ENCODE measurements at regions not wholly inside any gene's neighbourhood (a gene's known extent, or its start where the extent isn't known, plus 50 kb on each side); places are given as distances from the start of the nearest gene placed in this dataset.
"Not testable (repeated sequence)": the region's sequence is repeated elsewhere in the genome, so short reads cannot be mapped to it uniquely, and the experiment has no call there.

DNA sequence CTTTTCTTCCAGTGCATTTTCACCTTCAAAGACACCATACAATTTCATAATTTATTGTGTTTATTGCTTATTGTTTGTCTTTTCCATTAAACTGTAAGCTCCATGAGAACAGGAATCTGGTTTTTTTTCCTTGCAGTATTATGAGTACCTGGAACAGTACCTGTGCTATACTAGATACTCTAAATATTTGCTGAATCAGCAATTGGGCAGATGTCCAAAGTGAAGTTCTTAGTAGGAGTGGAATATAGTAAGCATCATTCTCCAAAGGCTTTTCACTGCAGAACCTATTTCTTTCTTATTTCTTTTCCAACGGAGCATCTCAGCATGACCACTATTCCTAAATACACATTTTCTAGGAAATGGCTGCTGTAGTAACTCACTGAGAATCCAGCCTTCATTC is 269.0 kb upstream of the CCL2 start:
- in situ Hi-C loops (cut with MboI; ENCODE audit: low sequenced_read_pairs) = no loop called here

DNA sequence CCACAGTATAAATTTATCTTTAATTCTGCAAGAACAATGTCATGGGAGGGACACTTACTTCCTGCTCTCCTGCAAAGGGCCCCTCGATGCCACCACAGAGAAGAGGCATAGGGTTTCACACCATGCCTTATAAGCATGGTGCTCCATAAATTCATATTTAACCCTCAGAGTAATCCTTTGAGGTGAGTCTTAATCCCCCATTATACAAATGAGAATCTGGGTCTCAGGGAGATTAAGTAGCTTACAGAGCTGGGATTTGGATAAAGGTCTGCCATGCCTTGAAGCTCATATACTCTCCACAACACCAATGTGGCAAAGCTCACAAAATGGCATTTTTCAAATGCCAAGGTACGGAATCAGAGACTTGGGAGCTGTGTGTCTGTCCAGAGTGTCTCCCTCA is 268.5 kb upstream of the CCL2 start:
- in situ Hi-C loops (cut with MboI; ENCODE audit: low sequenced_read_pairs) = no loop called here

DNA sequence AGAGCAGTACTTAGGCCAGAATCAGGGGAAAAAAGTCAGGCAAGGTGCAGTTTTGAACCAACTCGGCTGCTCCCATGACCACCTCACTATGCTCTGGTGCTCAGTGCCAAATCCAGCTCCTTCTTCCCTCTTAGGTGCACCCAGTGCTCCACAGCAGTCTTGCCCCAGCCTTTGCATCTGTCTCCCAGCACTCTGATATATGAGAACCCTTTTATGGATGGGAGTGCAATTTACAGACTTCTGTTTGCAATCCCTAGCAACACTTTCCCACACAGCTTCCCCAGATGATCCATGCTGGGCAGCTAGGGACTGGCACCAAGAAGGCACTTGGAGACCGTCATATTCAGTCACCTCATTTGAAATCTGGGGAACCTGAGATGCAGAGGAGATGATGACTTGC is 267.9 kb upstream of the CCL2 start:
- in situ Hi-C loops (cut with MboI; ENCODE audit: low sequenced_read_pairs) = no loop called here

DNA sequence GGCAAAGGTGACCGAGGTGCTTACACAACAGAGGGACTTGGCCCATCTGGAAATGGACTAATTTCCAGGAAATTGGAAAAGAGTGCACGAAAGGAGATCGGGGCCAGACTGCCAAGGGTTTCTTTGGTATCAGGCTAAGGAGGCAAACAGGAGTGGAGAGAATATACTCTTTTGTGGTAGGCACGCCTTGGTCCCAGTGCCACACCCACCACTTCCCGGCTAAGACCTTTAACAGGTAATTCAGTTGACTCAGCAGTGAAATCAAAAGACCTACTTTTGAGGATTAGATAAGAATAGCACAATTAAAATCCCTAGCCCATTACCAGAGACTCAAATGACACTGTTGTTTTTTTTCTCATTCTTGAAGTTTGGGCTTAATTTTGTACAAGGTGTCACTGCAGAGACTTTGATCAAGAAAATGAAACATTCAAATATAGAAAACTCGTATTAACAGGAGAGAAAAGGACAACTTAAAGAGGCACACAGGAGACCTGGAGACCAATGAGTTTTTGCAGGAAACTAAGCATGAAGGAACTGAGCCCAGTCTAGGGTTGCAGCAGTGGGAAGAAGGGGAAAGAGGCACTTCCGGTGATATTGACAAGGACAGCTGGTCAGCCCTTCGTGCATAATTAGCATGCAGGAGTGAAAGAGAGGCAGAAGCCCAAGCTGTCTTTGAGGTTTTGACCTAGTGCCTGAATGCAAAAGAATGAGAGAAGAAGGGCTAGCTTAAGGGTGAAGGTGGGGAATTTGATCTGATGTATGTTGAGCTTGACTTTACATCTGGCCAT is 265.5 kb upstream of the CCL2 start:
- in situ Hi-C loops (cut with MboI; ENCODE audit: low sequenced_read_pairs) = no loop called here

DNA sequence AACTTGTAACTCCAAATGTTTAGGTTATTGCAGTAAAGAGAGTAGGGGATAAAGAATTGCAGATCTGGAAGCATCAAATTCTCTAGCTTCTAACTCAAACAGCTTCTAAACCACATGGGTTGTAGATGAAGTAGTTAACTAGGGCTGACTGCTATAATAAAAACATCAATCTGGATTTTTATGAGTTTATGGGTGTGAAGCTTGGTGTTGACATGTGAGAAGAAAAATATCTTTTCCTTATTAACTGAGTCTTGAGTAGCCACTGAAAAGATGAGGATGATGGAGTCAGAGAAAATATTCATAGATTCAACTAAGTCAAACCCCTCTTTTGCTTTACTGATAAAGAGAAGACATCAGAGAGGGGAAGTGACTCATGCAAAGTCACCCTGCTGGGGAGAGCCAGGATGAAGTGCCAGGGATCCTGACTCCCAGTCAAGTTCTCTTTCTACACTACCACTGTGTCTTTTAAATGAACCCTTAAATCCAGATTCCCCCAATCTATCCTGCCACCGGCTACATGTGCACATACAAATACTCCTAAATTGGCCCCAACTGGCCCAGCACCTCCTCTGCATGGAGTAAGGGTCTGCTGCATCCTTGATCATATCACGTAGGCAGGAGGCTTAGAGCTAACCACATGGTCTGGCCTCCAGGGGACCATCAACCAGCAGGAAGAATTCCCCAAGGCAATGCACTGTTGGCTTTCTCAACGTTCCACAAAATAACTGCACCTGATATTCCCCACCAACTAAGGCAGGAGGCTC is 264.0 kb upstream of the CCL2 start:
- in situ Hi-C loops (cut with MboI; ENCODE audit: low sequenced_read_pairs) = no loop called here

DNA sequence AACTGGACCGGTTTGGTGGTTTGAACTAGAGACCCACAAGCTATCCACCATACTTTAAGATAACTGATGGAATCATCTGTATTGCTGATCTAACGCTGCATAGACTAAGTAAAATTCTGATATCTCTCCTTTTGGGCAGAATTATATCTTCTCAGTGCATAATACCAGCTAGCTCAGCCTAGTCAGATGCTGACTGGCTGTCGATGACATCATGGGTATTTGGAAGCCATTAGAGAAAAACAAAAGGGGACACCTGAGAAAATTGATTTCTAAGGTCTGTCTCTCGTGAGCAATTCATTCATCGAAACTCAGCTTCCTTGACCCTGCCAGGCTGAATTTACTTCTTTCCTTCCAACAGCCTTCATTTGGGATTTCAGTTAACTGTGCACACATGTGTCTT is 263.0 kb upstream of the CCL2 start:
- in situ Hi-C loops (cut with MboI; ENCODE audit: low sequenced_read_pairs) = no loop called here

DNA sequence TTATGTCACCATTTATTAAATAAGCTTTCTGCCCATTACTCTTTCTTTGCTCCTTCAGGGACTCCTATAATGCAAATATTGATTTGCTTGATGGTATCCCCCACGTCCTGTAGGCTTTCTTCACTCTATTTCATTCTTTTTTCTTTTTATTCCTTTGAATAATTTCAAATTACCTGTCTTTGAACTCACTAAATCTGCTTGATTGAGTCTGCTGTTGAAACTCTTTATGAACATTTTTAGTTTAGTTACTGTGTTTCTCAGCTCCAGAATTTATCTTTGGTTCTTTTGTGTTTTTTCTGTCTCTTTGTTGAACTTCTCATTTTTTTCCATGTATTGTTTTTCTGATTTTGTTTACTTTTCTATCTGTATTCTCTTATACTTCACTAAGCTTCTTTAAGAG is 254.4 kb upstream of the CCL2 start:
- in situ Hi-C loops (cut with MboI; ENCODE audit: low sequenced_read_pairs) = no loop called here

DNA sequence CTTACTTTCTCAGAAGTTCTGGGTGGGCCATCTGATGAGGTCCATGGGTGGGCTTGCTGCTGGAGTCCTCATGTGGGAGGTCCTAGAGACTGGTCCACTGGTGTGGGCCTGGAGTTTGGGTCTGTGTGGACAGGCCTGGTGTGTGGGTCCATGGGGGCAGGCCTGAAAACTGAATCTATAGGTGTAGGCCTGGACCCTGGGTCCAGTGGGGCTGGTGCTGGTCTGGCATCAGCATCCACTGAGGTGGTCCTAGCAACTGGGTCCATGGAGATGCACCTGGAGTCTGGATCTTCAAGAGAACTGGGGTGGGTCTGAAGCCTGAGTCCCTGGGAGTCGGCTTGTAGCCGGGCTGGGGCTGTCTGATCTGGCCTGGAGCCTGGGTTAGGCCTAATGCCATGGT is 253.8 kb upstream of the CCL2 start:
- in situ Hi-C loops (cut with MboI; ENCODE audit: low sequenced_read_pairs) = no loop called here

DNA sequence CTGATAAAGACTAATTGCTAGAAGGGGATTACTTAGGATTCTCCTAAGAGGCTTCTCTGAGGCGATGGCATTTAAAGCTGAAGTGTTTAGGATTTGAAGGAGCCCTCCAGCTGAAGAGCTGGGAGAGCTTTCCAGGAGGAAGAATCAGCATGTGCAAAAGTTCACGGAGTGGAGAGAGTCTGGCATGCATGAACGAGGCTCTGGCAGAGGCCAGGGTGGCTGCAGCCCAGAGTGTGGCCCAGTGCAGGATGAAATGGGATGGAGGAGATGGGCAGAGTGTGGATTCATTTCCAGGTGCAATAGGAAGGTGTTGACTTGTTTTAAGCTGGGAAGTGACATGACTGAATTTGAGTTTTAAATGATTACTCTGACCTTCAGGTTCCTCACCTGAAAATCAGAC is 249.0 kb upstream of the CCL2 start:
- in situ Hi-C loops (cut with MboI; ENCODE audit: low sequenced_read_pairs) = no loop called here

DNA sequence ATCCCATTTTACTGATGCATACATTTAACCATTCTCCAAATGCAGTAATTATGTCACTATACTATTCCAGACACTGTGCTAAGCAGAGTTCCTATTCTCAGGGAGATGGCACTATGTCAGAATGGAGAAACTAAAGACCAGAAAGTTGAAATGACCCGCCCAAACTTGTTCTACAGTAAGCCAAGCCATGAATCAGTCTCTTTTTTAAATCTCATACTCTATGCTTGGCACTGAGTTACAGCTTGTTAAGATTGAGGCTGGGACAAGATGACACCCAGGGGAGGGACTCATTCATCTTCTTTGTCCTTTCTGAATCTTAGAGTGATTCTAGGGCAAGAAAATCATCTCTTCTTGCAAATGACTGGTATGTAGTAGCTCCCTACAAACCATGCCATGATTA is 247.0 kb upstream of the CCL2 start:
- in situ Hi-C loops (cut with MboI; ENCODE audit: low sequenced_read_pairs) = no loop called here

DNA sequence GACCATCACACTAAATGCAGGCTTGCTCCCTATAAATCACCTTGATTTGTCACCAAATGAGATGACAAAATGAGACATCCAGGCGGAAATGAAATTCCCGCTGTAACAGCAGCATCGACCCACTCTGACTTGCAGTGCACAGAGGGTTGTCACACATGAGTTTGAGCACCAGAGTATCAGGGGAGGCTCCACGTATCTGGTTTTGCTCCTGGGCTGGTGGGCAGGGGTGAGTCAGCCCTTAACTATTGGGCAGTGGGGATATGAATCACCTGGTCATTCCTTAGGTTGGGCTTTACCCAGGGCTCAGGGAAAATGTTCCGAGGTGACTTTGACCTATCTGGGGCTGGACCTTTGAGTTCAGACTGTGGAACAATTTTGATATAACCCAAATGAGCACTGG is 245.2 kb upstream of the CCL2 start:
- in situ Hi-C loops (cut with MboI; ENCODE audit: low sequenced_read_pairs) = no loop called here

DNA sequence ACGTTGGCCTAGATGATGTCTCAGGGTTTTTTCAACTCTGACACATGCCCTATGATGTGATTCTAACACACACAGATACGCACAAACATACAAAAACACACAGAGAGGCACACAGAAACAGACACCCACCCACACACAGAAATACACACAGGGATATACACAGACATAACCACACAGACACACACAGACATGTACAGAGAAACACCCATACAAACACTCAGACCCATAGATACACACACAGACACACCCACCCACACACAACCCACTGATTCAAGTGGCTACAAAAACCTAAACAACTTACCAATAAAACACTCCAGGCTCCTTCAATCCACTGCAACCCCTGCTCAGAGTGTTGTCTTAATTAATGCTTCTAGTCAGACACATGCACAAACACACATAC is 244.6 kb upstream of the CCL2 start:
- in situ Hi-C loops (cut with MboI; ENCODE audit: low sequenced_read_pairs) = no loop called here

DNA sequence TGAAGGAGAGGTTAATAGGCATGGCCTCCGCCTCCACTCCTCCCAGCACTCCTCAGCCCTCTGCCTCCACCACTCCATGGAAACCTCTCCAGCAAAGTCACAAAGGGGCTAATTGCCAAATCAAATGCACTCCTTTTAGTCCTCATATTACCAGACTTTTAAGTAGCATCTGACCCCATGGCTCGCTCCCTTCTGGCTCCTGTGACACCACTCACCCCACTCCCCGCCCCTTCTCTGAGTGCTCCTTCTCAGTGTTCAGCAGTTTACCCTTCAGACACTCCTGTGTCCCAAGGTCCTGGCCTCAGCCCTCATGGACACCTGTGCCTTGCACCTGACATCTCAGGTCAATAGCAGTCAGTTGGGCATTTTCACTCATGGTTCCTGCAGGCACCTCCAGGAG is 243.5 kb upstream of the CCL2 start:
- in situ Hi-C loops (cut with MboI; ENCODE audit: low sequenced_read_pairs) = no loop called here

DNA sequence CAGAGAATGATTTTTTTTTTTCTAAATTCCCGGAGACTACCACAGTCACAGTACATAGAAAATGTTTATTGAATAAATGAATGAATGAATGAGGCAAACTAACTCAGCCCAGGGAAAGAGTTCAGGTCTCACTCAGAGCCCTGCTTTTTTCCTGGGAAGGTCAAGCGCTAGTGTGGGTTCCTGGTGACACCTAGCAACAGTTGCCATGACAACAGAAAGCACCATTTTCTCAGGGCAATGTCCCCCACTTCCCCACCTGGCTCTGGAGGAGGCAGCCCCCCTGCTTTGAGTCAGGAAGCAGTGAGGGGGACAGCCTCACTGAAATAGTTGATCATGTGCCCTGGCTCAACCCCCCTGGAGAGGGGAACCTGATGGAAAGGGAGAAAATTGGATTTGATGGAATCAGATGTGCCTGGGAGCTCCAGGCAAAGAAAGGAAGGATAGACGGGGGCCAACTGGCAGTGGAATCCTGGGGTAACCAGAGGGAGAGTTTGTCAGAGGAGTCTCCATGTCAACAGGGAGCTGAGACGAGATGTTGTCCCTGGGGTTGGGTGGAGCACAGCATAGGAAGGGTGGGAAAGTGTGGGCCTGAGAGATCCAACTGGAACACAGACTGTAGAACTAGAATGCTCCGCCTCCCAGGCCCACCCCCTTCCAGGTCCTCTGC is 242.2 kb upstream of the CCL2 start:
- in situ Hi-C loops (cut with MboI; ENCODE audit: low sequenced_read_pairs) = no loop called here

DNA sequence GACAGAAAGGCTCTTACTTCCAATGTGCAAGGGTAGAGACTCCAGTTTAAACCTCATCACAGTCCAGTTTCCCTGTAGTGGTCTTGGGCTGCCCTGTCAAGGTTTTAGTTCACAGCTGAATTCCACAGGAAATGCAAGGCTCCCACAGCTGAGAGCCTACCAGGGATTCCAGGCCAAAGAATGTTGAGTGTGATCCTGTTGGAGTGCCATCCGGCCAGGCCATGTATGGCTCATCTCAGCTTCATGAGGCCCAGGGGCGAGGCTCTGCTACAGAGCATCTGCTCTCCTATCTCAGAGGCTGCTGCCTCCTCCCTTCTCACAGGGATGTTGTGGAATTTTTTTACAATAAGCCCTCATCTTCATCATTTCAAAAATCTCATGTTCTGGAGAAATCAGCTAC is 239.8 kb upstream of the CCL2 start:
- in situ Hi-C loops (cut with MboI; ENCODE audit: low sequenced_read_pairs) = no loop called here

DNA sequence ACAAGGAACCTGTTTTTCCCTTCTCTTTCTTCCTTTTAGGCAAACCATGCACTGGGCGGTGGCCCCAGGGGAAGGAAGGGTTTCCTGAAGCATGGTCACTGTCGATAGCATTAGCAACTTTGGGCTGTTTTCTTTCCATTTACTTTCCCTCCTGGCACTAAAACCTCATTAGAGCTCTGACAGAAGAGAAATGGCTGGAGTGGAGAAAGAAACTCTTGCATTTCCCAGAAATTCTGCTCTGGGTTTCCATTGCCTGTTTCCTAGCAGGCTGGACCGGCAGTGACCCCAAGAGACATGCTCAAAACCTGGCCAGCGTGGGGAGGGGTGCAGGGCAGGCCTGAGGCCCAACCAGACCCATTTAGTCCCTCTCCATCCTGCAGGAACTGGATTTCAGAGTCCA is 230.7 kb upstream of the CCL2 start:
- in situ Hi-C loops (cut with MboI; ENCODE audit: low sequenced_read_pairs) = no loop called here

DNA sequence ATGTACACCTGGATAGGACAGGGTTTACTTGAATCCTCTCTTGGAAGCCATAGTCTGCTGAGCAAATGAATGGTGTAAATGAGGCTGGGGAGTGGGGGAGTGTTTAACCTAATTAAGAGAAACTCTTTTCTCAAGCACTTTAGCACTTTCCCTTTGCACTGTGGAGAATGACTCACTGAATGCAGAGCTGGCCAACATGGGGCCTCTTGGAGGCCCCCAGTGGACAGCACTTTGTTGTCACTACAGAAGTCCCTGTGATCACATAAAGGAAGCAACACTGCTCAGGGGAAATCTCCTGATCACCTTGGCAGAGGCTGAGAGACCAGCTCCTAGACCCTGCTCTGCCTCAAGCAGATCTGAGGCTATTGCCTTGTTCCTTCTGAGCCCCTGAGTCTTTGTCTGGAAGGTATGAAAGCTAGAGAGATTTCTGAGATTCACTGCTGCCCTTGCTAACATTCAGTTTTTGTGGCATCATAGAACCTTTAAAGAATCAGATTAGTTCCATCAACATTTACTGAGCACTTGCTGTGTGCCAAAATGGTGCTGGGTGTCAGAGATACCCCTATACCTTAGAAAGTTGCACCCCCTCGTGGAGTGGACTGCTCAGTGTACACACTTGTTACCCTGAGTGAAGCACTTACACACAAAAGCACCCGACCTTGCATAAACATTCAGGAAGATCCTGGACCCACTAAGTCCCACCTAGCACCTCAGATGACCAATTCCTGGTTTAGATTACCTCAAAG is 230.1 kb upstream of the CCL2 start:
- in situ Hi-C loops (cut with MboI; ENCODE audit: low sequenced_read_pairs) = no loop called here

DNA sequence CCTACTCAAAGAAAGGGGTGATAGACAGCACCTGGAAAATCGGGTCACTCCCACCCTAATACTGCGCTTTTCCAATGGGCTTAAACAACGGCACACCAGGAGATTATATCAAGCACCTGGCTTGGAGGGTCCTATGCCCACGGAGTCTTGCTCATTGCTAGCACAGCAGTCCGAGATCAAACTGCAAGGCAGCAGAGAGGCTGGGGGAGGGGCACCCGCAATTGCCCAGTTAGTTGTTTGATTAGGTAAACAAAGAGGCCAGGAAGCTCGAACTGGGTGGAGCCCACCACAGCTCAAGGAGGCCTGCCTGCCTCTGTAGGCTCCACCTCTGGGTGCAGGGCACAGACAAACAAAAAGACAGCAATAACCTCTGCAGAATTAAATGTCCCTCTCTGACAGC is 224.5 kb upstream of the CCL2 start:
- in situ Hi-C loops (cut with MboI; ENCODE audit: low sequenced_read_pairs) = not testable (repeated sequence)

DNA sequence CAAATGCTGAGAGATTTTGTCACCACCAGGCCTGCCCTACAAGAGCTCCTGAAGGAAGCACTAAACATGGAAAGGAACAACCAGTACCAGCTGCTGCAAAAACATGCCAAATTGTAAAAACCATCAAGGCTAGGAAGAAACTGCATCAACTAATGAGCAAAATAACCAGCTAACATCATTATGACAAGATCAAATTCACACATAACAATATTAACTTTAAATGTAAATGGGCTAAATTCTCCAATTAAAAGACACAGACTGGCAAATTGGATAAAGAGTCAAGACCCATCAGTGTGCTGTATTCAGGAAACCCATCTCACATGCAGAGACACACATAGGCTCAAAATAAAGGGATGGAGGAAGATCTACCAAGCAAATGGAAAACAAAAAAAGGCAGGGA is 222.8 kb upstream of the CCL2 start:
- in situ Hi-C loops (cut with MboI; ENCODE audit: low sequenced_read_pairs) = not testable (repeated sequence)

DNA sequence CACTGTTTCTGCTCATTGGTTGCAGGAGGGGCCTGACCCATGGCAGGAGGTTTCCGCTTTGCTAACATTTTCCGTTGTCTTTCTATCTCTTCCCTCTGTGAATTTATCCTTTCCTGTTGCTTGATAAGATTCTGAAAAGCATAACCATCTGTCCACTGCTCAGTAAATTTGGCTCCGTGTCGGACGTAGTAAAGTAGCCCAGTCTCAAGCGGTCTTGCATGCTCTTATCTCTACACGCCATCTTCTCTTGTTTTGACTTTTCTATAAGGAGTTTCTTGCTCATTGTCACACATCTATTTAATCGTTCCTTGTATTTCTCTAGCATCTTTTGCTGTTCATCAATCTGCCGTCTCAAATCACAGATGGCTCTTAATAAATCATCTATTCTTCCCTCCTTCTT is 216.3 kb upstream of the CCL2 start:
- in situ Hi-C loops (cut with MboI; ENCODE audit: low sequenced_read_pairs) = not testable (repeated sequence)

DNA sequence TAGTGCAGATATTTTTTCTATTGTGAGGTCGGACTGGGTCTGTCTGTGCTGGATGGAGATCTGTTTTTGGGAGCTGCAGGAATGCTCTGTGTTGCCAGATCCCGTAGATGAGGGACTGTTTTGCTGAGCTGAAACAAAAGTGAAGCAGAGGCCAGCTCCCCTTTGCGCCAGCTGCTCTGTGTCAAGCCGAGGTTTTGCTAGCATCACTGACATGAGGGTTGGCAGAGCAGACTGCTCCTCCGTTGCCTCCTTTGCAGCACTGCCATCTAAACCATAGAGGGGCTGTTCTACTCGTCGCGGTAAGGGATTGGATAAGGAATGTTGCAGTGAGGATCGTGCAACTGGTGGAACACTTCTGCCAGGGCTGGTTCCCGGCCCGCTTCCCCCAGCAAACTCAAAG is 215.9 kb upstream of the CCL2 start:
- in situ Hi-C loops (cut with MboI; ENCODE audit: low sequenced_read_pairs) = not testable (repeated sequence)

Measured in HL-60/S4 (cell line).